ENCODE measurements at regions not wholly inside any gene's neighbourhood (a gene's known extent, or its start where the extent isn't known, plus 50 kb on each side); places are given as distances from the start of the nearest gene placed in this dataset.

DNA sequence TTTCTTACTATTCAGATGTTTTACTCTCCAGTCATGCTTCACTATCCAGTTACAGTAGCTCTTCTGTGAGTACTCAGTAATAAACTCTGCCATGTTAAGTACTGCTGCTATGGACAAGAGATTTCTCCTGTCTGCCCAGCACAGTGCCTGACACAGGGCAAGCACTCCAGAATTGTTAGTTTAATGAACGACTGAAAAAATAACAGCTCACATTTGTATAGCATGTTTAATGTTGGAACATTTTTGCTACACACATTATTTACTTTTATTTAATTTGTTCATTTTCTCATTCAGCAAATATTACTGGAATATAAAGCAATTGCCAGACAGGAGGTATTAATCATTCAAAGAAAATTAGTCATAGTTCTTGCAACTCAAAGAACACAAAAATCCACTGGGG, 142.6 kb upstream of the HMGN3 start (continued):
- TF ChIP-seq CEBPB (IDR thresholded peaks at IDR 0.05; ENCODE audit: low read depth, low read length) (no peak), BCL11A (IDR thresholded peaks at IDR 0.05; ENCODE audit: low read depth in 2 of 2, low read length in 2 of 2) (no peak), POLR2AphosphoS5 (IDR thresholded peaks at IDR 0.05; ENCODE audit: low read depth, low read length) (no peak), CBX8 (IDR thresholded peaks at IDR 0.05; ENCODE audit: borderline replicate concordance, low read depth, low read length) (no peak)
